Gastrocnemius medialis (tissue), 4 donors: ENCODE measurements at regions not wholly inside any gene's neighbourhood (a gene's known extent, or its start where the extent isn't known, plus 50 kb on each side); places are given as distances from the start of the nearest gene placed in this dataset.

Source experiments
- CTCF ChIP-seq, 5 experiments: fragments of 450-650 bp in 3 of 5; fragments of 200-600 bp in 2 of 5; sonication (generic) in 2 of 5; IDR thresholded peaks in 4 of 5; conservative IDR thresholded peaks in 1 of 5; 1 replicate in 4 of 5; 2 replicates in 1 of 5; pipeline ENCODE4 v1.5.1; 2016 to 2019; ENCODE audit warnings: antibody characterized with exemption in 5 of 5, mild to moderate bottlenecking in 3 of 5, moderate library complexity in 3 of 5
- POLR2A ChIP-seq, 2 donors: fragments of 450-650 bp; IDR thresholded peaks; one replicate each; pipeline ENCODE4 v1.6.1; 2017; ENCODE audit warnings: antibody characterized with exemption in 2 of 2, mild to moderate bottlenecking in 2 of 2, moderate library complexity in 2 of 2

- TF ChIP-seq POLR2A (IDR thresholded peaks at IDR 0.05) (no peak), CTCF (IDR thresholded peaks at IDR 0.05 in 4 of 5, conservative IDR thresholded peaks at IDR 0.05 in 1 of 5) (no peak)
Observed at GRCh38 chr6:95958686-95959085, 57.1 kb upstream of the FUT9 start.
